Thyroid gland (tissue), 4 donors: ENCODE measurements at regions not wholly inside any gene's neighbourhood (a gene's known extent, or its start where the extent isn't known, plus 50 kb on each side); places are given as distances from the start of the nearest gene placed in this dataset.

Experiments used
- DNase-seq, 2 donors: peaks; one replicate each; pipeline ENCODE4 v3.0.0-alpha.2; 2019
- H3K27ac ChIP-seq, 3 donors: fragments of 200-600 bp; sonication (generic); 1 replicate in 2 of 3; 2 replicates in 1 of 3; pipeline ENCODE4 v1.5.1; 2016 to 2019; ENCODE audit warnings: mild to moderate bottlenecking in 1 of 3, moderate library complexity in 1 of 3
- H3K27me3 ChIP-seq: fragments of 200-600 bp; sonication (generic); one replicate; pipeline ENCODE4 v1.5.1; 2019
- H3K36me3 ChIP-seq, 2 donors: fragments of 200-600 bp; sonication (generic); one replicate each; pipeline ENCODE4 v1.5.1; 2016 to 2019
- H3K4me1 ChIP-seq, 2 donors: fragments of 200-600 bp; sonication (generic); one replicate each; pipeline ENCODE4 v1.5.1; 2017 to 2019
- H3K4me3 ChIP-seq, 3 donors: fragments of 200-600 bp; sonication (generic); replicated peaks in 1 of 3; 1 replicate in 2 of 3; 2 replicates in 1 of 3; pipeline ENCODE4 v1.5.1; 2016; ENCODE audit warnings: mild to moderate bottlenecking in 1 of 3
- H3K9me3 ChIP-seq: fragments of 200-600 bp; sonication (generic); one replicate; pipeline ENCODE4 v1.5.1; 2017
- POLR2A ChIP-seq, 2 donors: fragments of 450-650 bp; IDR thresholded peaks; one replicate each; pipeline ENCODE4 v1.6.1; 2017; ENCODE audit warnings: antibody characterized with exemption in 2 of 2, mild to moderate bottlenecking in 2 of 2, moderate library complexity in 1 of 2
- WGBS, 2 donors: methylation state at CpG; one replicate each; pipeline ENCODE4 v1.1.5; 2017; 5-methylcytosine and 5-hydroxymethylcytosine counted together
- intact Hi-C: fragments of 100-400 bp; cut with DNase I; formaldehyde crosslinking; loops from one replicate; pipeline ENCODE4 v1.15.1; 2023
- TF ChIP-seq, protein P1 (sequence below), 6 experiments: fragments of 200-600 bp in 3 of 6; fragments of 450-650 bp in 3 of 6; sonication (generic) in 3 of 6; IDR thresholded peaks; one replicate each; pipeline ENCODE4 v1.5.1; 2016 to 2019; ENCODE audit warnings: antibody characterized with exemption in 6 of 6, mild to moderate bottlenecking in 2 of 6, inconsistent platforms in 1 of 6, moderate library complexity in 1 of 6

DNA sequence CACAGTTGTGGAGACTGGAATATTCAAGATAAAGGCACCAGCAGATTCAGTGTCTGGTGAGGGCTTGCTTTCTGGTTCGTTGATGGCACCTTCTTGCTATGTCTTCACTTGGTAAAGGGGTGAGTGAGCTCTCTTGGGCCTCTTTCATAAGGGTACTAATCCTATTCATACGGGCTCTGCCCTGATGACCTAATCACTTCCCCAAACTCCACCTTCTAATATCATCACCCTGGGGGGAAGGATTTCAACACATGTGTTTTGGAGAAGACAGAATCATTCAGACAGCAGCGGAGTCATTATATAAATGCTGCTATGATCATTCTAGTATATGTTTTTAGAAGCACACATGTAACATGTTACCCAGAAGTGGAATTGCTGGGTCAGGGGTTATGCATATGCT lies 295.3 kb upstream of the CTSO start:
- Histone ChIP-seq H3K27ac (no peak overlapping the region), H3K9me3 (no peaks in the 10 kb centered on the region), H3K4me3 (no peak overlapping the region), H3K27me3 (no peaks in the 10 kb centered on the region), H3K4me1 (no peaks in the 10 kb centered on the region), H3K36me3 (no peaks in the 10 kb centered on the region)
- DNase-seq, result no peak
- no peak for TF ChIP-seq POLR2A (IDR thresholded peaks at IDR 0.05)
- TF ChIP-seq, protein P1, sequence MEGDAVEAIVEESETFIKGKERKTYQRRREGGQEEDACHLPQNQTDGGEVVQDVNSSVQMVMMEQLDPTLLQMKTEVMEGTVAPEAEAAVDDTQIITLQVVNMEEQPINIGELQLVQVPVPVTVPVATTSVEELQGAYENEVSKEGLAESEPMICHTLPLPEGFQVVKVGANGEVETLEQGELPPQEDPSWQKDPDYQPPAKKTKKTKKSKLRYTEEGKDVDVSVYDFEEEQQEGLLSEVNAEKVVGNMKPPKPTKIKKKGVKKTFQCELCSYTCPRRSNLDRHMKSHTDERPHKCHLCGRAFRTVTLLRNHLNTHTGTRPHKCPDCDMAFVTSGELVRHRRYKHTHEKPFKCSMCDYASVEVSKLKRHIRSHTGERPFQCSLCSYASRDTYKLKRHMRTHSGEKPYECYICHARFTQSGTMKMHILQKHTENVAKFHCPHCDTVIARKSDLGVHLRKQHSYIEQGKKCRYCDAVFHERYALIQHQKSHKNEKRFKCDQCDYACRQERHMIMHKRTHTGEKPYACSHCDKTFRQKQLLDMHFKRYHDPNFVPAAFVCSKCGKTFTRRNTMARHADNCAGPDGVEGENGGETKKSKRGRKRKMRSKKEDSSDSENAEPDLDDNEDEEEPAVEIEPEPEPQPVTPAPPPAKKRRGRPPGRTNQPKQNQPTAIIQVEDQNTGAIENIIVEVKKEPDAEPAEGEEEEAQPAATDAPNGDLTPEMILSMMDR (IDR thresholded peaks at IDR 0.05), result no peak
- 86 to 89% methylated on average over 3 of the region's 3 CpGs for WGBS, 2 donors
- intact Hi-C loops, result no loop called here

GRCh38 chr4:156247470-156247869 lies 293.8 kb upstream of the CTSO start:
- no peak for TF ChIP-seq POLR2A (IDR thresholded peaks at IDR 0.05)
- TF ChIP-seq, protein P1 (IDR thresholded peaks at IDR 0.05), result no peak
- Histone ChIP-seq H3K4me1 (no peaks in the 10 kb centered on the region), H3K27me3 (no peaks in the 10 kb centered on the region), H3K36me3 (no peaks in the 10 kb centered on the region), H3K27ac (no peak overlapping the region), H3K9me3 (no peaks in the 10 kb centered on the region), H3K4me3 (no peak overlapping the region)
- 44 to 45% methylated on average over 2 of the region's 2 CpGs for WGBS, 2 donors
- intact Hi-C loops, result no loop called here
- no peak for DNase-seq

- Histone ChIP-seq H3K9me3 (no peaks in the 10 kb centered on the region), H3K27me3 (no peaks in the 10 kb centered on the region), H3K27ac (no peak overlapping the region), H3K4me3 (no peak overlapping the region), H3K36me3 (no peaks in the 10 kb centered on the region), H3K4me1 (no peaks in the 10 kb centered on the region)
- intact Hi-C loops, result no loop called here
- no peak for TF ChIP-seq POLR2A (IDR thresholded peaks at IDR 0.05)
- TF ChIP-seq, protein P1 (IDR thresholded peaks at IDR 0.05), result no peak
- WGBS, 2 donors, result 87 to 93% methylated on average over 4 of the region's 4 CpGs
- DNase-seq, result no peak
These were observed 289.3 kb upstream of the CTSO start for GRCh38 chr4:156243015-156243414.

DNA sequence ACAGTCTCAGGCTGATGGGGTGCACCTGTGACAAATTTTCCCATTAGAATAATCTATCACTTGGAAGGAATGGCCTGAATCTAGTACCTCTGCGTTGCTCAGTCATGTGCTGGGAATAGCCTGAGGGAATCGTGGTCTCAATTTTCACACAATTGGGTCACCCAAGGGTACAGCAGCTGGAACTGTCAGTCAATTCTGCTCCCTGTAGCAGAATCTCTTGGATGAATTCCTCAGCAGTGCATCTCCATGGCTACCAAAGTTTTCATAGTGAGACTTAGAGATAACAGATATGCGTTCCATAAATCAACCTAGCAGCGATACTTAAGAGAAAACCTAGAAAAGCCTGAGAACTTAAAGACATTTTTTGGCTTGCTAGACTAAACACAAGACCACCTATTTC lies 288.7 kb upstream of the CTSO start:
- no peaks in the 10 kb centered on the region for H3K9me3 ChIP-seq
- no peak overlapping the region for H3K4me3 ChIP-seq
- 79 to 87% methylated on average over 4 of the region's 4 CpGs for WGBS, 2 donors
- no peaks in the 10 kb centered on the region for H3K4me1 ChIP-seq
- TF ChIP-seq, protein P1 (IDR thresholded peaks at IDR 0.05), result no peak
- intact Hi-C loops, result no loop called here
- H3K27me3 ChIP-seq, result no peaks in the 10 kb centered on the region
- no peak overlapping the region for H3K27ac ChIP-seq
- no peaks in the 10 kb centered on the region for H3K36me3 ChIP-seq
- no peak for DNase-seq

DNA sequence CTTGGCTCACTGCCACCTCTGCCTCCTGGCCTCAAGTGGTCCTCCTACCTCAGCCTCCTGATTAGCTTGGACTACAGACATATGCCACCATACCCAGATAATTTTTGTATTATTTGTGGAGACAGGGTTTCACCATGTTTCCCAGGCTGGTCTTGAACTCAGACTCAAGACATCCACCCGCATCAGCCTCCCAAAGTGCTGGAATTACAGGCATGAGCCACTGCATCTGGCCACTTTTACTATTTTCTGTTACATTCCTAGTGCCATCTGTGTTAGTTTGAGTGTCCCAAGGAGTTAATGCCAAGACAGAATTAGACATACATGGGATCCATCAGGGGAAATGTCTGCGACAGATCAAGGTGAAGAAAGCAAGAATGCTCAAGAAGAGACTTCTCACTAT lies 288.2 kb upstream of the CTSO start:
- H3K9me3 ChIP-seq, result no peaks in the 10 kb centered on the region
- no peak overlapping the region for H3K27ac ChIP-seq
- TF ChIP-seq, protein P1 (IDR thresholded peaks at IDR 0.05), result no peak
- TF ChIP-seq POLR2A (IDR thresholded peaks at IDR 0.05), result no peak
- no peak for DNase-seq
- 70% methylated on average over 2 of the region's 2 CpGs for WGBS, 2 donors
- intact Hi-C loops, result no loop called here
- no peaks in the 10 kb centered on the region for H3K4me1 ChIP-seq
- H3K36me3 ChIP-seq, result no peaks in the 10 kb centered on the region
- no peaks in the 10 kb centered on the region for H3K27me3 ChIP-seq
- H3K4me3 ChIP-seq, result no peak overlapping the region
